Endothelial cell of umbilical vein (primary cell): ENCODE measurements at regions not wholly inside any gene's neighbourhood (a gene's known extent, or its start where the extent isn't known, plus 50 kb on each side); places are given as distances from the start of the nearest gene placed in this dataset.

Experiments used
- EZH2 ChIP-seq: IDR thresholded peaks from 2 replicates; pipeline ENCODE4 v1.6.1; 2012; ENCODE audit warnings: borderline replicate concordance, low read depth, mild to moderate bottlenecking, moderate library complexity, low read length, inconsistent platforms; ENCODE audit not compliant: severe bottlenecking
- JUN ChIP-seq: IDR thresholded peaks from 2 replicates; pipeline ENCODE4 v1.6.1; 2011; ENCODE audit warnings: borderline replicate concordance, low read depth; ENCODE audit not compliant: insufficient read length, insufficient read depth
- POLR2A ChIP-seq: IDR thresholded peaks from 2 replicates; pipeline ENCODE4 v1.6.1; 2012; ENCODE audit warnings: low read depth, mild to moderate bottlenecking, control low read depth, low read length
- POLR2AphosphoS5 ChIP-seq: IDR thresholded peaks from 2 replicates; pipeline ENCODE4 v1.6.1; 2012; ENCODE audit warnings: low read depth, mild to moderate bottlenecking, control low read depth, low read length, moderate library complexity; ENCODE audit not compliant: insufficient read depth
- TF ChIP-seq, protein P1 (sequence below), 2 donors: IDR thresholded peaks; 1 replicate in 1 of 2; 2 replicates in 1 of 2; pipeline ENCODE4 v1.5.1; 2011; ENCODE audit warnings: low read length in 2 of 2, mild to moderate bottlenecking in 2 of 2, moderate library complexity in 2 of 2, control low read depth in 1 of 2, inconsistent platforms in 1 of 2, low read depth in 1 of 2; ENCODE audit not compliant: insufficient read depth in 1 of 2; ENCODE audit errors: extremely low read depth in 1 of 2
- TF ChIP-seq, protein P2 (sequence below): IDR thresholded peaks from 2 replicates; pipeline ENCODE4 v1.6.1; 2011; ENCODE audit not compliant: insufficient read depth, insufficient read length

DNA sequence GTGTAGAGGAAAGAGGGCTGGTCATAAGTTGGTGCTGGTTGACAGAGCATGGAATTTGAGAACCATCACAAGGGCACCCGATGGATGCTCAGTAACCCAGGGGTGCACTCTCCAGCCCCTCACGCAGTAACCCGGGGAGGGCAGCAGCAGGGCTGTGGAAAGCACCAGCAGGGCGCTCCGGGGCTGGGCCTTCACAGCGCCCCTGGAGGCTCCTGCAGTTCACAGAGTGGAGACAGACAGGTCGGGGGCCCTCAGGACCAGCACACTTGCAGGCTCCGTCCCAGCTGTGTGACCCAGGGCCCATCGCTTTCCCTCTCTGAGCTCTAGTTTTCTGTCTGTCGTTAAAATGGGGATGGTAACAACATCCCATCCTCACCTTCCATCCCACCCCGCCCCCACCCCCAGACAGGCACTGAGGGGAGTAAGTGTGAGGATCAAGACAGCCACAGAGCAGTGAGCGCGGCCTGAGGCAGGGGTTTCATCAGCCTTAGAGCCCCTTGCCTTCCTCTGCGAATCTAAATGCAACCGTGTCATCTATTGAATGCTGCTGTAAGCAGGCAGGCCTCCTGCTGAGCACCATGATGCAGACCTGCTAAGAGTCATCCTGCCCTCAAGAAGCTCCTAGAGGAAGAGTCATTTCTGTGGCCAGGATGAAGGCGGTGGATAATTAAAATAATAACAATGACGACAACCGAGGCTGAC lies 90.2 kb upstream of the LINGO1 start:
- TF ChIP-seq, protein P1, sequence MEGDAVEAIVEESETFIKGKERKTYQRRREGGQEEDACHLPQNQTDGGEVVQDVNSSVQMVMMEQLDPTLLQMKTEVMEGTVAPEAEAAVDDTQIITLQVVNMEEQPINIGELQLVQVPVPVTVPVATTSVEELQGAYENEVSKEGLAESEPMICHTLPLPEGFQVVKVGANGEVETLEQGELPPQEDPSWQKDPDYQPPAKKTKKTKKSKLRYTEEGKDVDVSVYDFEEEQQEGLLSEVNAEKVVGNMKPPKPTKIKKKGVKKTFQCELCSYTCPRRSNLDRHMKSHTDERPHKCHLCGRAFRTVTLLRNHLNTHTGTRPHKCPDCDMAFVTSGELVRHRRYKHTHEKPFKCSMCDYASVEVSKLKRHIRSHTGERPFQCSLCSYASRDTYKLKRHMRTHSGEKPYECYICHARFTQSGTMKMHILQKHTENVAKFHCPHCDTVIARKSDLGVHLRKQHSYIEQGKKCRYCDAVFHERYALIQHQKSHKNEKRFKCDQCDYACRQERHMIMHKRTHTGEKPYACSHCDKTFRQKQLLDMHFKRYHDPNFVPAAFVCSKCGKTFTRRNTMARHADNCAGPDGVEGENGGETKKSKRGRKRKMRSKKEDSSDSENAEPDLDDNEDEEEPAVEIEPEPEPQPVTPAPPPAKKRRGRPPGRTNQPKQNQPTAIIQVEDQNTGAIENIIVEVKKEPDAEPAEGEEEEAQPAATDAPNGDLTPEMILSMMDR (IDR thresholded peaks at IDR 0.05; ENCODE audit: extremely low read depth in 1 of 2, insufficient read depth in 1 of 2, low read depth in 1 of 2, low read length in 2 of 2), result no peak
- TF ChIP-seq POLR2A (no peak), POLR2AphosphoS5 (no peak), JUN (no peak), EZH2 (no peak)
- TF ChIP-seq, protein P2, sequence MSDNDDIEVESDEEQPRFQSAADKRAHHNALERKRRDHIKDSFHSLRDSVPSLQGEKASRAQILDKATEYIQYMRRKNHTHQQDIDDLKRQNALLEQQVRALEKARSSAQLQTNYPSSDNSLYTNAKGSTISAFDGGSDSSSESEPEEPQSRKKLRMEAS, result no peak
